ENCODE measurements at regions not wholly inside any gene's neighbourhood (a gene's known extent, or its start where the extent isn't known, plus 50 kb on each side); places are given as distances from the start of the nearest gene placed in this dataset.
"Not testable (repeated sequence)": the region's sequence is repeated elsewhere in the genome, so short reads cannot be mapped to it uniquely, and the experiment has no call there.

DNA sequence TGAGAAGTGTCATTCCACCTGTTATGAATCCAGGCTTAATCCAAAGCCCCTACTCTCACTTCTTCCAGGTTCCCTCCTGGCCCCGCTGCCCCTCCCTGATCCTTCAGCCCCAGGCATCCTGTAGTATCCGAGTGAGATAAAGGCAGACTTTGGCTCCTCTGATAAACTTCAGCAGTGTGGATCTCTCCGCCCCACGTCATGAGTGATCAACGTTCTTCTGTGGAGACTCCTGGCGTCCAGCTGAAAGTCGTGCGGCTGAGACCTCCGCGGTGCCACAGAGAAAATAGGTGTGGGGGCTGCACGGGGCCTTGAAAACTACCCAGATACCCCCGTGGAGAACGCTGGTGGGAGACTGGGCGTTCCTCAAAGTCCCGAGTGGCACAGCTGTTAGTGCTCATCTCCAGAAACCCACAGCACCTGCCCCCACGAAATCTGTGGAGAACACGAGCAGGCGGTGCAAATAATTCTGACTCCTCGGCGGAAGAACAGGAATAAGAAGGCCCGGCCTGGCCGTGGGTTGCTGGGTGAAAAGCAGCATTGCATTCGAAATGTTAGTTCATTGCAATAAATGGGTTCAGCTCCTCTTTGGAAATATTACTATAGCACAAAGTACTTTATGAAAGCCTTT, 180.0 kb upstream of the RGS6 start:
- no peak for DNase-seq
- Mint-ChIP-seq H3K4me3 (no peak overlapping the region), H3K4me1 (peaks cover 8% of the 10 kb centered on the region)

GRCh38 chr14:71753126-71753830, 179.0 kb upstream of the RGS6 start:
- DNase-seq (peak; percentile 60 to 67), ATAC-seq (peak; percentile 54)
- peaks cover 8% of the 10 kb centered on the region for H3K4me1 Mint-ChIP-seq
- peaks cover 7 to 12% of the 10 kb centered on the region in 2 donors for H3K9me3 Mint-ChIP-seq
- peaks cover 8% of the 10 kb centered on the region for H3K27me3 Mint-ChIP-seq
- peak overlapping the region in 1 of 2 donors; percentile 19 for H3K27ac Mint-ChIP-seq
- H3K4me3 Mint-ChIP-seq, result peak overlapping the region in 1 of 2 donors; percentile 33

More for the DNA sequence above, 180.0 kb upstream of the RGS6 start:
- no peak overlapping the region for H3K27ac Mint-ChIP-seq
- ATAC-seq, result no peak
- peaks cover 7 to 17% of the 10 kb centered on the region in 2 donors for H3K9me3 Mint-ChIP-seq
- peaks cover 8% of the 10 kb centered on the region for H3K27me3 Mint-ChIP-seq

DNA sequence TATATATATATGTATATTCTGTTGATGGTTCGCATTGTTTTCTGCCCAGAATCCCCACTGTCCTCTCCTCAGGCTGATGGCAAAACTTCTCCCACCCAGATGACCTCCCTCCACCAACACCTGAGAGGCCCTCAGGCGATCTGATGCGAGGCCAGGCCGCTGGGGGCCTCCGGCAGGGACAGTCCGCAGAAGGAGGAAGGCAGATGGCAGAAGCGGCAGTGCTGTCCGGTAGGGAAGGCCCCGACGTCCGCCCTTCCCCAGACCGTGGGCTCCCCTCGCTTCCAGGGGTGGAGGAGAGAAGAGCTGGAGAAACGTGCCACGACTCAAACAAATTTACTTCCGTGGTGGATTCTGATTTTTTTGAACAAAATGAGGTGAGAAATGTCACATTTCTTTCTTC, 178.3 kb upstream of the RGS6 start:
- H3K4me1 Mint-ChIP-seq, result peaks cover 8% of the 10 kb centered on the region
- no peak overlapping the region for H3K27ac Mint-ChIP-seq
- DNase-seq (no peak), ATAC-seq (no peak)
- no peak overlapping the region for H3K4me3 Mint-ChIP-seq
- peaks cover 4 to 5% of the 10 kb centered on the region in 2 donors for H3K9me3 Mint-ChIP-seq
- H3K27me3 Mint-ChIP-seq, result peaks cover 8% of the 10 kb centered on the region

DNA sequence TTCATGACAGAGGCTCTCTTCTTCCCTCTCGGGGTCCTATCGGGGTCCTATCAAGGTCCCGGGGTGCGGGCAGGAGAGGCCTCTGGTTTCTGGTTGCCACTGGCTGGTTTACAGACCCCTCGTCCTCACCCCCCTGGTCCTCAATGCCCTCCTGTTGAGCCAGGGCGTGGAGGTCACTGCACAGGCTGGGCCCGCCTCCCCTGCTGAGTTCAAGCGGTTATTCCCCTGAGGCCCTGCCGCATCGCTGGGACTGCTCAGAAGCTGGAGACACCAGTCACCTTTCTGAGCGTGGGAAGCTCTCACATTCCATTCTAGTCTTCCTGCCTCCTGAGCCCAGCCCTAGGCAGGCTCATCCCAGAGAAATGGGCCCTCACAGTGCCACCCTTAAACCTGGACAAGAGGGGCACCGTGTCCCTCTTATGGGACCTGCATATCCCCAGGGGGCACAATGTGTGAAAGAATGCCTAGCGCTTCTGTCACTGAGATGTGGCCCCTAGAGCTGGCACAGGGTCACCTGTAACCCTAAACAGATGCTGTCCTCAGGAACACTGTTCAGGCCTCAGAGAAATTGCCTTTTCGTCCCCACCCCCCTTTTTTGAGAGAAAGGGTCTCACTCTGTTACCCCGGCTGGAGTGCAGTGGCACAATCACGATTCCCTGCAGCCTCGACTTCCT, 177.7 kb upstream of the RGS6 start:
- H3K27me3 Mint-ChIP-seq, result peaks cover 8% of the 10 kb centered on the region
- DNase-seq, result no peak

GRCh38 chr14:71758229-71758951, 173.8 kb upstream of the RGS6 start:
- Mint-ChIP-seq H3K27ac (no peak overlapping the region), H3K4me1 (peaks cover under 1% of the 10 kb centered on the region), H3K27me3 (peaks cover 3% of the 10 kb centered on the region), H3K4me3 (no peak overlapping the region), H3K9me3 (no peaks in the 10 kb centered on the region)
- no peak for DNase-seq
- ATAC-seq, result no peak

More for the DNA sequence above, 177.7 kb upstream of the RGS6 start:
- Mint-ChIP-seq H3K4me3 (no peak overlapping the region), H3K9me3 (no peaks in the 10 kb centered on the region), H3K4me1 (peaks cover 8% of the 10 kb centered on the region), H3K27ac (no peak overlapping the region)
- no peak for ATAC-seq

GRCh38 chr14:71762575-71762974, 169.7 kb upstream of the RGS6 start:
- ATAC-seq, result no peak
- Mint-ChIP-seq H3K9me3 (no peaks in the 10 kb centered on the region), H3K4me1 (no peaks in the 10 kb centered on the region), H3K4me3 (no peak overlapping the region), H3K27me3 (peaks cover 14% of the 10 kb centered on the region), H3K27ac (no peak overlapping the region)
- DNase-seq, result no peak

- no peaks in the 10 kb centered on the region for H3K4me1 Mint-ChIP-seq
- no peak overlapping the region for H3K4me3 Mint-ChIP-seq
Observed at GRCh38 chr14:71764701-71765382, 167.4 kb upstream of the RGS6 start.

DNA sequence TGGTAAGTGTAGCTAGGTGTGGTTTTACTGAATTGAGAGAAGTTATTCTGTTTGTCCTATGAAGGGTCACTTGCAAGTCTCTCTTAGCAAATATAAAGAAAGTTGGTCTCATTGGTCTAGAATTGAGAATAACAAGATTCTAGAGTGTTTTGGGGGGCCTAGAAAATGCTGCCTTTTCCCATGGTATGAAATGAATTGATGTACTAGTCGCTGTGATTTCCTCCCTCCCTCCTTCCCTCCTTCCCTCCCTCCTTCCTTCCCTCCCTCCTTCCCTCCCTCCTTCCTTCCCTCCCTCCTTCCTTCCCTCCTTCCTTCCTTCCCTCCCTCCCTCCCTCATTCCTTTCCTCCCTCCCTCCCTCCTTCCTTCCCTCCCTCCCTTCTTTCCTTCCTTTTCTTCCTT, 166.7 kb upstream of the RGS6 start:
- Mint-ChIP-seq H3K27ac (no peak overlapping the region), H3K4me1 (no peaks in the 10 kb centered on the region), H3K9me3 (no peaks in the 10 kb centered on the region), H3K27me3 (peaks cover 19% of the 10 kb centered on the region), H3K4me3 (no peak overlapping the region)
- ATAC-seq, result no peak
- DNase-seq, result no peak

More at GRCh38 chr14:71764701-71765382, 167.4 kb upstream of the RGS6 start:
- Mint-ChIP-seq H3K9me3 (no peaks in the 10 kb centered on the region), H3K27ac (no peak overlapping the region), H3K27me3 (peaks cover 14% of the 10 kb centered on the region)
- ATAC-seq (no peak), DNase-seq (no peak)

GRCh38 chr14:71770431-71770830, 161.8 kb upstream of the RGS6 start:
- Mint-ChIP-seq H3K27ac (no peak overlapping the region), H3K27me3 (peaks cover 40% of the 10 kb centered on the region), H3K4me1 (no peaks in the 10 kb centered on the region), H3K4me3 (no peak overlapping the region), H3K9me3 (peaks cover 5 to 20% of the 10 kb centered on the region in 2 donors)
- DNase-seq, result no peak
- ATAC-seq, result no peak

DNA sequence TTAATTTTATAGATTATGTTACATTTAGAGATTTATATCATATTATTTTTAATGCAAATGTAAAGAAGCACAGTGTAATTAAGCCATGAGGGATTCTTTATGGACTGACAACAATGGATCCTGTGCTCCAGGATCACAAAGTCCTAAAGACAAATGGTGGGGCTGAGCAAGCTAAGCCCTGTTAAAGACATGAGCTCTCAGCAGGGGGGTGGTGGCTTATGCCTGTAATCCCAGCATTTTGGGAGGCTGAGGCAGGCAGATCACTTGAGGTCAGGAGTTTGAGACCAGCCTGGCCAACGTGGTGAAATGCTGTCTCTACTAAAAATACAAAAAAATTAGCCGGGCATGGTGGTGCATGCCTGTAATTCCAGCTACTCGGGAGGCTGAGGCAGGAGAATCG, 160.8 kb upstream of the RGS6 start:
- DNase-seq, H3K4me1 Mint-ChIP-seq, H3K4me3 Mint-ChIP-seq, H3K27ac Mint-ChIP-seq, ATAC-seq: not testable (repeated sequence)
- Mint-ChIP-seq H3K9me3 (peaks cover 5 to 20% of the 10 kb centered on the region in 2 donors), H3K27me3 (peaks cover 43% of the 10 kb centered on the region)

GRCh38 chr14:71771996-71772395, 160.2 kb upstream of the RGS6 start:
- DNase-seq, H3K4me3 Mint-ChIP-seq, H3K27ac Mint-ChIP-seq, H3K4me1 Mint-ChIP-seq, ATAC-seq: not testable (repeated sequence)
- peaks cover 5 to 20% of the 10 kb centered on the region in 2 donors for H3K9me3 Mint-ChIP-seq
- peaks cover 43% of the 10 kb centered on the region for H3K27me3 Mint-ChIP-seq

DNA sequence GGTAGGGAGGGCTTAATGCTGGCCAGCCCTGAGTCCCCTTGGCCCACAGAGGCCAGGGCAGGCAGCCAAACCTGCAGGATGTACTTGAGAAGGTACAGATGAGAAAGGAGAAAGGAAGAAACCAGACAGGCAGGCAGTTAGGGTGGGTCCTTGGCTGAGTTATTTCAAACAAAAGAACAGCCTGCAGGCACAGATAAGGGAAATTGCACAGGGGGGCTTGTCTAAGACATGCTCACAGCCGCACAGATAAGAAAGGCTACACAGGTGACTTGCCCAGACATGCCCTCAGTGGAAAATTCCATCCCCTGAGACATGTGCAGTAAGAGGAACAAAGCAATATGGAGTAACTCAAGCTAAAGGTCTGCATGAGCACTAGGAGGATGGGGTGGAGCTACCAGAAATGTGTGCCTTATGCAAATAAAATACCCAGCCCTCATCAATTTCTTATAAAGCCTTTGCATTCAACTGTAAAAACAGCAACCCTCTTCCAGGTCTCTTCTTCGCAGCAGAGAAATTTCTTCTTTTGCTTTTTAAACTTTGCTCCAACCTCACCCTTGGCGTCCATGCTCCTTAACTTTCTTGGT, 158.2 kb upstream of the RGS6 start:
- Mint-ChIP-seq H3K4me3 (no peak overlapping the region), H3K27me3 (peaks cover 56% of the 10 kb centered on the region), H3K27ac (peak overlapping the region in 1 of 2 donors; percentile 16), H3K4me1 (peaks cover 15% of the 10 kb centered on the region), H3K9me3 (peaks cover 5 to 20% of the 10 kb centered on the region in 2 donors)
- DNase-seq (no peak), ATAC-seq (no peak)

- H3K4me3 Mint-ChIP-seq, result peak overlapping the region in 1 of 2 donors; percentile 33
- DNase-seq (peak; percentile 19 to 62), ATAC-seq (peak; percentile 90)
- peaks cover 15% of the 10 kb centered on the region for H3K4me1 Mint-ChIP-seq
- H3K27ac Mint-ChIP-seq, result peak overlapping the region in 1 of 2 donors; percentile 18
- peaks cover 5 to 20% of the 10 kb centered on the region in 2 donors for H3K9me3 Mint-ChIP-seq
- peaks cover 63% of the 10 kb centered on the region for H3K27me3 Mint-ChIP-seq
Observed at GRCh38 chr14:71776471-71777360, 155.5 kb upstream of the RGS6 start.

- ATAC-seq, result no peak
- Mint-ChIP-seq H3K4me1 (peaks cover 15% of the 10 kb centered on the region), H3K27me3 (peaks cover 36% of the 10 kb centered on the region), H3K4me3 (no peak overlapping the region), H3K27ac (no peak overlapping the region), H3K9me3 (no peaks in the 10 kb centered on the region)
- DNase-seq, result no peak
Observed at GRCh38 chr14:71780075-71780474, 152.2 kb upstream of the RGS6 start.
